GM12878 (cell line): ENCODE measurements at regions not wholly inside any gene's neighbourhood (a gene's known extent, or its start where the extent isn't known, plus 50 kb on each side); places are given as distances from the start of the nearest gene placed in this dataset.

ENCODE experiments used
- ATAC-seq: fragments of 200-7000 bp; cut with Tn5 transposase; 3 replicates; pipeline ENCODE4 v1.9.1; 2020; ENCODE audit warnings: mild to moderate bottlenecking, moderate library complexity
- BruUV-seq: library from RNA; stranded (reverse); fragments of 400-500 nt; replicated peaks from 2 replicates; lab custom pipeline; 2021; lab: Mats Ljungman, UMichigan
- CTCF ChIA-PET: fragments of 300-600 bp; sonication (Branson Sonifier 250); formaldehyde crosslinking; extraction: SDS; loops from one replicate; lab custom pipeline; 2021; ENCODE audit warnings: inconsistent platforms; lab: Yijun Ruan, JAX
- POLR2A ChIA-PET: fragments of 350-600 bp; formaldehyde crosslinking; extraction: SDS; loops from one replicate; lab custom pipeline; 2021; ENCODE audit warnings: inconsistent platforms; lab: Charles Lee
- RAD21 ChIA-PET: fragments of 300-600 bp; sonication (Branson Sonifier 250); formaldehyde crosslinking; loops from one replicate; lab custom pipeline; 2023; ENCODE audit warnings: antibody characterized with exemption; ENCODE audit not compliant: unreplicated experiment; lab: Charles Lee
- SMC1A ChIA-PET: fragments of 300-600 bp; sonication (Branson Sonifier 250); formaldehyde crosslinking; loops from one replicate; lab custom pipeline; 2023; ENCODE audit not compliant: unreplicated experiment, uncharacterized antibody; lab: Charles Lee
- DNase-seq: peaks from one replicate; pipeline ENCODE4 v3.0.0-alpha.2; 2011; ENCODE audit warnings: low read depth, low spot score
- FAIRE-seq: peaks from 3 replicates; lab custom pipeline; 2011; peaks lifted over from hg19 to GRCh38; lab: Jason Lieb, UNC
- H2AFZ ChIP-seq: 2 replicates; pipeline ENCODE4 v1.6.0; 2011; ENCODE audit warnings: low read depth, low read length, control low read depth; ENCODE audit not compliant: control insufficient read depth
- H3K27ac ChIP-seq: 2 replicates; pipeline ENCODE4 v1.5.1; 2011; ENCODE audit warnings: control low read depth; ENCODE audit not compliant: control insufficient read depth, insufficient read depth
- H3K27me3 ChIP-seq, 2 experiments: replicated peaks in 1 of 2; 2 replicates each; pipeline versions ENCODE4 v1.6.0 to v1.6.1; 2011; ENCODE audit warnings: low read length in 1 of 2; ENCODE audit not compliant: control insufficient read depth in 2 of 2, insufficient read depth in 2 of 2
- H3K36me3 ChIP-seq, 2 experiments: 2 replicates each; pipeline ENCODE4 v1.5.1; 2011; ENCODE audit warnings: low read length in 1 of 2; ENCODE audit not compliant: control insufficient read depth in 2 of 2, insufficient read depth in 2 of 2
- H3K4me1 ChIP-seq: 2 replicates; pipeline ENCODE4 v1.6.1; 2011; ENCODE audit warnings: mild to moderate bottlenecking, low read length, moderate library complexity, mixed read lengths; ENCODE audit not compliant: control insufficient read depth, insufficient read depth
- H3K4me2 ChIP-seq: 2 replicates; pipeline ENCODE4 v1.6.0; 2011; ENCODE audit warnings: control low read depth; ENCODE audit not compliant: control insufficient read depth, insufficient read depth
- H3K4me3 ChIP-seq: fragments of 200-600 bp; sonication (generic); 2 replicates; pipeline ENCODE4 v1.5.1; 2016
- H3K79me2 ChIP-seq: 2 replicates; pipeline ENCODE4 v1.6.0; 2011; ENCODE audit warnings: low read length; ENCODE audit not compliant: control insufficient read depth, insufficient read depth
- H3K9ac ChIP-seq: 2 replicates; pipeline ENCODE4 v1.8.0; 2011; ENCODE audit warnings: low read length, control low read depth, mixed read lengths; ENCODE audit not compliant: control insufficient read depth, insufficient read depth
- H3K9me3 ChIP-seq: replicated peaks from 3 replicates; pipeline ENCODE4 v1.5.1; 2011; ENCODE audit warnings: mild to moderate bottlenecking, low read length; ENCODE audit not compliant: control insufficient read depth, insufficient read depth
- H4K20me1 ChIP-seq: 2 replicates; pipeline ENCODE4 v1.6.0; 2011; ENCODE audit not compliant: control insufficient read depth, insufficient read depth
- CBX5 ChIP-seq: sonication (generic); IDR thresholded peaks from 2 replicates; pipeline ENCODE4 v1.6.1; 2016; ENCODE audit warnings: low read depth, moderate library complexity, mild to moderate bottlenecking, inconsistent platforms
- EED ChIP-seq: sonication (generic); IDR thresholded peaks from 2 replicates; pipeline ENCODE4 v1.6.1; 2016; ENCODE audit warnings: antibody characterized with exemption, low read depth
- HSF1 ChIP-seq: fragments of 150-350 bp; IDR thresholded peaks from 2 replicates; pipeline ENCODE4 v1.6.1; 2014; ENCODE audit warnings: mild to moderate bottlenecking, low read depth, low read length
- IRF3 ChIP-seq: fragments of 450-650 bp; IDR thresholded peaks from 2 replicates; pipeline ENCODE4 v1.6.1; 2014; ENCODE audit warnings: mild to moderate bottlenecking
- JUNB ChIP-seq: IDR thresholded peaks from 2 replicates; pipeline ENCODE4 v1.6.1; 2016; ENCODE audit warnings: antibody characterized with exemption, mild to moderate bottlenecking
- PAX5 ChIP-seq: IDR thresholded peaks from 2 replicates; pipeline ENCODE4 v1.6.1; 2011; ENCODE audit warnings: low read depth, low read length, borderline replicate concordance
- RUNX3 ChIP-seq: IDR thresholded peaks from 2 replicates; pipeline ENCODE4 v1.6.1; 2012; ENCODE audit warnings: low read length, inconsistent platforms
- SRF ChIP-seq, 2 experiments: IDR thresholded peaks; 2 replicates each; pipeline ENCODE4 v1.6.1; 2011; ENCODE audit warnings: low read depth in 2 of 2, low read length in 2 of 2, mild to moderate bottlenecking in 1 of 2, moderate library complexity in 1 of 2
- WGBS: methylation state at CpG from one replicate; pipeline ENCODE4 v1.1.6; 2016; ENCODE audit warnings: low lambda C conversion rate; ENCODE audit not compliant: insufficient replicate concordance, insufficient coverage; ENCODE audit errors: missing lambda C conversion rate; 5-methylcytosine and 5-hydroxymethylcytosine counted together
- in situ Hi-C: fragments of 300-500 bp; cut with MboI; formaldehyde crosslinking; loops from 9 replicates; pipeline ENCODE4 v1.14.3; 2018; ENCODE audit warnings: mixed read lengths
- intact Hi-C: fragments of 100-400 bp; cut with micrococcal nuclease; formaldehyde crosslinking; loops from one replicate; pipeline ENCODE4 v1.14.2; 2022; ENCODE audit not compliant: unreplicated experiment
- TF ChIP-seq, protein P1 (sequence below): fragments of 450-650 bp; formaldehyde crosslinking; IDR thresholded peaks from 2 replicates; pipeline ENCODE4 v1.4.0; 2022; ENCODE audit warnings: mild to moderate bottlenecking, moderate library complexity

DNA sequence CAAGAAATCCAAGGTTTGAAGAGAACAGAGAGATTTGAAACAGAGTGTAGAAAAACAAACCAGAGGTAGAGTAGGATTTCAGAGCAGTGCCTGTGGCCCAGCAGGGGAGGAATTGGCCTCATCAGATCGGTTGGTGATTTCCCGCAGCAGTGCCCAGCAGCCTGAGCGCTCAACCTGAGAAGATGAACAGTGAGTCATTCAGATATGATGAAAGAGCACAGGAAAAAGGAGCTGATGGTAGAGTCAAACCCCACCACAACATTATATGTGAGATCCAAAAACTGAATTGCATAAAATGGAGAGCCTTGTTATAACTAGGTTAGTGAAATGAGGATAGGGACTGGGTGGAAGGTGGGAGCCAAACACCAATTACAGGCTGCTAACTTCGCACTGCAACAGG, 248.9 kb downstream of the PIK3R1 start:
- intact Hi-C loops (loop anchor here (2.0 to 10.0 kb wide), 4 partner anchors 87 to 543 kb away; no protein-coding TSS in a partner anchor), in situ Hi-C loops (loop anchor here (10.0 kb wide), 1 partner anchor 1220 kb away; no protein-coding TSS in a partner anchor)
- DNase-seq (no peak), ATAC-seq (peak; percentile 92), FAIRE-seq (no peak)
- no peak overlapping the region for H2AFZ ChIP-seq
- H4K20me1 ChIP-seq: no peaks in the 10 kb centered on the region
- 16% methylated on average over 4 of the region's 4 CpGs for WGBS
- H3K9ac ChIP-seq: no peak overlapping the region
- no peak overlapping the region for H3K4me3 ChIP-seq
- no peak overlapping the region for H3K4me2 ChIP-seq
- no peaks in the 10 kb centered on the region for H3K79me2 ChIP-seq
- POLR2A ChIA-PET: no interaction called here
- H3K27ac ChIP-seq: no peak overlapping the region
- H3K36me3 ChIP-seq: no peaks in the 10 kb centered on the region
- RAD21 ChIA-PET: interaction anchor here (0.8 to 6.4 kb wide), 6 partner anchors 22 to 195 kb away, joined by 3 to 113 read pairs (median 4); no protein-coding TSS in a partner anchor
- CTCF ChIA-PET: interaction anchor here (1.2 to 7.3 kb wide), 5 partner anchors 9 to 282 kb away, joined by 3 to 165 read pairs (median 4); no protein-coding TSS in a partner anchor
- no peaks in the 10 kb centered on the region for H3K27me3 ChIP-seq
- peaks cover 5% of the 10 kb centered on the region; the same call in 1 of the 2 replicates for H3K4me1 ChIP-seq
- peak; percentile 19; the same call in 1 of the 2 replicates for TF ChIP-seq JUNB
- TF ChIP-seq, protein P1, sequence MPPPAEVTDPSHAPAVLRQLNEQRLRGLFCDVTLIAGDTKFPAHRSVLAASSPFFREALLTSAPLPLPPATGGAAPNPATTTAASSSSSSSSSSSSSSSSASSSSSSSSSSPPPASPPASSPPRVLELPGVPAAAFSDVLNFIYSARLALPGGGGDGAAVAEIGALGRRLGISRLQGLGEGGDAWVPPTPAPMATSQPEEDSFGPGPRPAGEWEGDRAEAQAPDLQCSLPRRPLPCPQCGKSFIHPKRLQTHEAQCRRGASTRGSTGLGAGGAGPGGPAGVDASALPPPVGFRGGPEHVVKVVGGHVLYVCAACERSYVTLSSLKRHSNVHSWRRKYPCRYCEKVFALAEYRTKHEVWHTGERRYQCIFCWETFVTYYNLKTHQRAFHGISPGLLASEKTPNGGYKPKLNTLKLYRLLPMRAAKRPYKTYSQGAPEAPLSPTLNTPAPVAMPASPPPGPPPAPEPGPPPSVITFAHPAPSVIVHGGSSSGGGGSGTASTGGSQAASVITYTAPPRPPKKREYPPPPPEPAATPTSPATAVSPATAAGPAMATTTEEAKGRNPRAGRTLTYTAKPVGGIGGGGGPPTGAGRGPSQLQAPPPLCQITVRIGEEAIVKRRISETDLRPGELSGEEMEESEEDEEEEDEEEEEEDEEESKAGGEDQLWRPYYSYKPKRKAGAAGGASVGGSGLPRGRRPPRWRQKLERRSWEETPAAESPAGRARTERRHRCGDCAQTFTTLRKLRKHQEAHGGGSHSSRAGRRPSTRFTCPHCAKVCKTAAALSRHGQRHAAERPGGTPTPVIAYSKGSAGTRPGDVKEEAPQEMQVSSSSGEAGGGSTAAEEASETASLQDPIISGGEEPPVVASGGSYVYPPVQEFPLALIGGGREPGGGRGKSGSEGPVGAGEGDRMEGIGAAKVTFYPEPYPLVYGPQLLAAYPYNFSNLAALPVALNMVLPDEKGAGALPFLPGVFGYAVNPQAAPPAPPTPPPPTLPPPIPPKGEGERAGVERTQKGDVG (CRISPR knock-in tag): no peak
- TF ChIP-seq SRF (IDR thresholded peaks at IDR 0.05; ENCODE audit: low read depth in 2 of 2, low read length in 2 of 2): no peak
- TF ChIP-seq EED: peak; percentile 18; the same call in 1 of the 2 replicates
- TF ChIP-seq RUNX3: peak; percentile 65
- TF ChIP-seq CBX5: no peak
- TF ChIP-seq PAX5: peak; percentile 44; the same call in 1 of the 2 replicates
- TF ChIP-seq HSF1: no peak
- TF ChIP-seq IRF3: no peak
- TF ChIP-seq, all 136 proteins: peak for 4
- SMC1A ChIA-PET: interaction anchor here (0.8 to 9.0 kb wide), 9 partner anchors 9 to 193 kb away, joined by 3 to 182 read pairs (median 6); no protein-coding TSS in a partner anchor
- no TSS peak for BruUV-seq
- no peaks in the 10 kb centered on the region for H3K9me3 ChIP-seq
